ENCODE measurements at regions not wholly inside any gene's neighbourhood (a gene's known extent, or its start where the extent isn't known, plus 50 kb on each side); places are given as distances from the start of the nearest gene placed in this dataset.
A peak's percentile ranks its signal among the peaks of the same experiment; 100 is the strongest.

DNA sequence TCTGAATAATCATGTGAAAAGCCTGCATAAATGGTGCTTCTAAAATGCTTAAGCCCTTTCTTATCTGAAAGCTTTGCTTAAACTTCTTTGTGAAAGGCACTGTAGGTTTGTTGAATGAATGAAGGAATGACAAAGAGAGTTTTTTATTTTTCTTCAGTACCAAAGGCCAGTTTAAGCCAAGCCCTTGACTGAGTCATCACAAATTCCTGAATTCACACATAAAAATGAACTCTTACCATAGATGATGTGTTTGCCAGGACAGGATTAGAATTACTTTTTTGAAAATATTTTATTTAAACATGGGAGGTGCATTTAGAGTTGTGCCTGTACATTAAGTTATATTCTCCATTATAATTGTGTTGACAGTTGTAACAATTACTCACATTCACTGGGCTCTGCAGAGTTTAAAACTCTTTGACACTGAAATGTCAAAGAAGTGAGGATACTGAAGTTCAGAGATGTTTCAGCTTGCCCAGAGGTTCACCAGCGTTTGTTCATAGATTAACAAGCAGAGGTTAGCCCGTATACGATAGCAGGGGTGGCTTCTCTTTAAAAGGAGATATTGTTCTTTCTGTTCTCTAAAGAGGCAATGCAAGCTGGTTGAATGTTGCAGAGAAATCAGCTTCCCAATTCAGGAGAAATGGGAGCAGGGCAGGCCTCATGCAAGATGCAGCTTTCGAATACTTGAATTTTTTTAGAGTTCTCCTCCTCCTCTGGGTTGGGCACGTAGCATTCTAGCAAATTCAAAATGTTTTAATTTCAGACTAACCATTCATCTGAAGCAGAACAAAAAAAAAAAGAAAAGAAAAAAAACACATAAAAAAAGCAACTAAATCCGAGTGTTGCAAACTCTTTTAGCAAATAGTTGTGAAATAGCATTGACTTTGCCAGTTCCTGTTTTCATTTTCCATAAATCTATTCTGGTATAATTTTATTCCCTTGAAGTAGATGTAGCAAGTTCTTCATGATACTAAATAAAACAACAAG is 358.7 kb upstream of the KLF4 start:
- H3K4me3 ChIP-seq (ENCODE audit: insufficient read depth, low read depth, low read length), result no peak overlapping the region
- no peak overlapping the region for H2AFZ ChIP-seq (ENCODE audit: low read depth, low read length)
- no peaks in the 10 kb centered on the region for H3K27me3 ChIP-seq (ENCODE audit: insufficient read depth, low read length)
- no peaks in the 10 kb centered on the region for H3K9me3 ChIP-seq (ENCODE audit: insufficient read depth, low read depth, low read length)
- no peaks in the 10 kb centered on the region for H3K4me1 ChIP-seq (ENCODE audit: insufficient read depth, low read length)
- no peak overlapping the region for H3K9ac ChIP-seq (ENCODE audit: low read length)
- no peak overlapping the region for H3K27ac ChIP-seq (ENCODE audit: low read depth, low read length)
- no peaks in the 10 kb centered on the region for H4K20me1 ChIP-seq (ENCODE audit: insufficient read depth, low read length)
- H3K79me2 ChIP-seq (ENCODE audit: insufficient read depth, low read length), result no peaks in the 10 kb centered on the region
- TF ChIP-seq, protein P1, sequence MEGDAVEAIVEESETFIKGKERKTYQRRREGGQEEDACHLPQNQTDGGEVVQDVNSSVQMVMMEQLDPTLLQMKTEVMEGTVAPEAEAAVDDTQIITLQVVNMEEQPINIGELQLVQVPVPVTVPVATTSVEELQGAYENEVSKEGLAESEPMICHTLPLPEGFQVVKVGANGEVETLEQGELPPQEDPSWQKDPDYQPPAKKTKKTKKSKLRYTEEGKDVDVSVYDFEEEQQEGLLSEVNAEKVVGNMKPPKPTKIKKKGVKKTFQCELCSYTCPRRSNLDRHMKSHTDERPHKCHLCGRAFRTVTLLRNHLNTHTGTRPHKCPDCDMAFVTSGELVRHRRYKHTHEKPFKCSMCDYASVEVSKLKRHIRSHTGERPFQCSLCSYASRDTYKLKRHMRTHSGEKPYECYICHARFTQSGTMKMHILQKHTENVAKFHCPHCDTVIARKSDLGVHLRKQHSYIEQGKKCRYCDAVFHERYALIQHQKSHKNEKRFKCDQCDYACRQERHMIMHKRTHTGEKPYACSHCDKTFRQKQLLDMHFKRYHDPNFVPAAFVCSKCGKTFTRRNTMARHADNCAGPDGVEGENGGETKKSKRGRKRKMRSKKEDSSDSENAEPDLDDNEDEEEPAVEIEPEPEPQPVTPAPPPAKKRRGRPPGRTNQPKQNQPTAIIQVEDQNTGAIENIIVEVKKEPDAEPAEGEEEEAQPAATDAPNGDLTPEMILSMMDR (IDR thresholded peaks at IDR 0.05; ENCODE audit: insufficient read depth, low read depth, low read length), result no peak
- no peak for TF ChIP-seq EZH2 (IDR thresholded peaks at IDR 0.05; ENCODE audit: insufficient read depth, low read length)
- no peak overlapping the region for H3K4me2 ChIP-seq (ENCODE audit: low read length)
- no peak overlapping the region for H3K4me3 Mint-ChIP-seq (ENCODE audit: unreplicated experiment)
- DNase-seq (ENCODE audit: low read depth), result peak; percentile 29
- no peaks in the 10 kb centered on the region for H3K36me3 ChIP-seq (ENCODE audit: insufficient read depth, low read length)
- H3K4me1 Mint-ChIP-seq (ENCODE audit: low read depth, unreplicated experiment), result no peaks in the 10 kb centered on the region
- FAIRE-seq, result no peak
- H3K36me3 Mint-ChIP-seq (ENCODE audit: low read depth, unreplicated experiment), result no peaks in the 10 kb centered on the region
- H3K27me3 Mint-ChIP-seq (ENCODE audit: low read depth, unreplicated experiment), result peaks cover 2% of the 10 kb centered on the region
- no peak overlapping the region for H3K27ac Mint-ChIP-seq (ENCODE audit: unreplicated experiment)
- H3K9me3 Mint-ChIP-seq (ENCODE audit: unreplicated experiment), result no peaks in the 10 kb centered on the region

DNA sequence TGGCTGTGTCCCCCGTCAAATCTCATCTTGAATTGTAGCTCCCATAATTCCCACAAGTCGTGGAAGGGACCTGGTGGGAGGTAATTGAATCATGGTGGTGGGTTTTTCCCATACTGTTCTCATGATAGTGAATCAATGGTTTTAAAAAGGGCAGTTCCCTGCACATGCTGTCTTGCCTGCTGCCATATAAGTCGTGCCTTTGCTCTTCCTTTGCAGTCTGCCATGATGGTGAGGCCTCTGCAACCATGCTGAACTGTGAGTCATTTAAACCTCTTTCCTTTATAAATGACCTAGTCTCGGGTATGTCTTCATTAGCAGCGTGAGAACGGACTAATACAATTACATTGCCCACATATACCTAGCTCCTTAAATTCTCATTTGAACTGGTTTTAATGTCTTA is 353.0 kb upstream of the KLF4 start:
- Histone ChIP-seq H3K27ac (ENCODE audit: low read depth, low read length) (no peak overlapping the region), H3K4me1 (ENCODE audit: insufficient read depth, low read length) (no peaks in the 10 kb centered on the region), H3K27me3 (ENCODE audit: insufficient read depth, low read length) (no peaks in the 10 kb centered on the region), H3K79me2 (ENCODE audit: insufficient read depth, low read length) (no peaks in the 10 kb centered on the region), H2AFZ (ENCODE audit: low read depth, low read length) (no peak overlapping the region), H4K20me1 (ENCODE audit: insufficient read depth, low read length) (no peaks in the 10 kb centered on the region), H3K9ac (ENCODE audit: low read length) (no peak overlapping the region), H3K4me3 (ENCODE audit: insufficient read depth, low read depth, low read length) (no peak overlapping the region), H3K36me3 (ENCODE audit: insufficient read depth, low read length) (no peaks in the 10 kb centered on the region), H3K4me2 (ENCODE audit: low read length) (no peak overlapping the region), H3K9me3 (ENCODE audit: insufficient read depth, low read depth, low read length) (no peaks in the 10 kb centered on the region)
- TF ChIP-seq, protein P1 (IDR thresholded peaks at IDR 0.05; ENCODE audit: insufficient read depth, low read depth, low read length), result no peak
- TF ChIP-seq EZH2 (IDR thresholded peaks at IDR 0.05; ENCODE audit: insufficient read depth, low read length), result no peak
- Mint-ChIP-seq H3K36me3 (ENCODE audit: low read depth, unreplicated experiment) (no peaks in the 10 kb centered on the region), H3K27ac (ENCODE audit: unreplicated experiment) (no peak overlapping the region), H3K4me1 (ENCODE audit: low read depth, unreplicated experiment) (no peaks in the 10 kb centered on the region), H3K4me3 (ENCODE audit: unreplicated experiment) (no peak overlapping the region), H3K27me3 (ENCODE audit: low read depth, unreplicated experiment) (peaks cover 12% of the 10 kb centered on the region), H3K9me3 (ENCODE audit: unreplicated experiment) (no peaks in the 10 kb centered on the region)
- FAIRE-seq (no peak), DNase-seq (ENCODE audit: low read depth) (no peak)

DNA sequence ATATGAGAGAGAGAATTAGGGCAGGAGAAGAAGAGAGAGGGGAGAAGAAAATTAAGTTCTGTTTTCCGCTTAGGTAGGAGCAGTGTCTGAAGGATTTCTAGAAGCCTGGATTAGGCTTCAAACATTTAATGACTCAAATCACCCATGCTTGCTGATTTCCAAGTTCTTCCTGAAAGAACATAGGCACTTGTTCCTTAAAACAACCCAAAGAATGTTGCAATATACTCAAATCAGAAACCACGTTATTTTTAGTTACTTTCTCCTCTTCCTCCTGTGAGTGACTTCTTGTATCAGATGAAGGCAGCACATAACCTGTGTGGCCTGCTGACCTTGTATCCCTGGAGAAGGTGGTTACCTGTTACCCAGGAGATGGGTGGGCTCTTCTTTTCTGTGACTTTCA is 351.5 kb upstream of the KLF4 start:
- Histone ChIP-seq H4K20me1 (ENCODE audit: insufficient read depth, low read length) (no peaks in the 10 kb centered on the region), H3K36me3 (ENCODE audit: insufficient read depth, low read length) (no peaks in the 10 kb centered on the region), H2AFZ (ENCODE audit: low read depth, low read length) (no peak overlapping the region), H3K4me2 (ENCODE audit: low read length) (no peak overlapping the region), H3K9me3 (ENCODE audit: insufficient read depth, low read depth, low read length) (no peaks in the 10 kb centered on the region), H3K4me3 (ENCODE audit: insufficient read depth, low read depth, low read length) (no peak overlapping the region), H3K4me1 (ENCODE audit: insufficient read depth, low read length) (no peaks in the 10 kb centered on the region), H3K27ac (ENCODE audit: low read depth, low read length) (no peak overlapping the region), H3K9ac (ENCODE audit: low read length) (no peak overlapping the region), H3K27me3 (ENCODE audit: insufficient read depth, low read length) (no peaks in the 10 kb centered on the region), H3K79me2 (ENCODE audit: insufficient read depth, low read length) (no peaks in the 10 kb centered on the region)
- DNase-seq (ENCODE audit: low read depth), result no peak
- Mint-ChIP-seq H3K9me3 (ENCODE audit: unreplicated experiment) (peaks cover 2% of the 10 kb centered on the region), H3K27me3 (ENCODE audit: low read depth, unreplicated experiment) (peaks cover 14% of the 10 kb centered on the region), H3K4me1 (ENCODE audit: low read depth, unreplicated experiment) (no peaks in the 10 kb centered on the region), H3K4me3 (ENCODE audit: unreplicated experiment) (no peak overlapping the region), H3K36me3 (ENCODE audit: low read depth, unreplicated experiment) (no peaks in the 10 kb centered on the region), H3K27ac (ENCODE audit: unreplicated experiment) (no peak overlapping the region)
- no peak for FAIRE-seq
- no peak for TF ChIP-seq EZH2 (IDR thresholded peaks at IDR 0.05; ENCODE audit: insufficient read depth, low read length)
- TF ChIP-seq, protein P1 (IDR thresholded peaks at IDR 0.05; ENCODE audit: insufficient read depth, low read depth, low read length), result no peak

Measured in astrocyte (in vitro differentiated cells and primary cell).